SK-N-SH (cell line): ENCODE measurements at regions not wholly inside any gene's neighbourhood (a gene's known extent, or its start where the extent isn't known, plus 50 kb on each side); places are given as distances from the start of the nearest gene placed in this dataset.

ENCODE experiments used
- CTCF ChIA-PET: fragments of 300-600, 350-600 bp; formaldehyde crosslinking; extraction: SDS; loops from one replicate; lab custom pipeline; 2021; lab: Yijun Ruan, JAX
- POLR2A ChIA-PET: fragments of 350-600 bp; sonication (Branson Sonifier 250); formaldehyde crosslinking; extraction: SDS; loops from one replicate; lab custom pipeline; 2020; ENCODE audit warnings: antibody characterized with exemption, inconsistent platforms; lab: Yijun Ruan, JAX
- DNase-seq: peaks from one replicate; pipeline ENCODE4 v3.0.0; 2012
- H2AFZ ChIP-seq: fragments of 200-600 bp; sonication (generic); 2 replicates; pipeline ENCODE4 v1.8.1; 2016; ENCODE audit warnings: antibody characterized with exemption, mild to moderate bottlenecking, low read depth
- H3F3A ChIP-seq: fragments of 200-600 bp; sonication (generic); replicated peaks from 2 replicates; pipeline ENCODE3; 2016; ENCODE audit warnings: antibody characterized with exemption, mild to moderate bottlenecking; ENCODE audit not compliant: insufficient read depth
- H3K27ac ChIP-seq, 2 experiments: fragments of 200-500 bp in 1 of 2; fragments of 200-600 bp in 1 of 2; sonication (Bioruptor generic) in 1 of 2; sonication (generic), shearing (Covaris generic) in 1 of 2; 2 replicates each; pipeline versions ENCODE4 v1.5.1 to v1.6.1; 2014 to 2016; ENCODE audit warnings: low read depth in 2 of 2, inconsistent platforms in 1 of 2, low read length in 1 of 2, mild to moderate bottlenecking in 1 of 2, mixed read lengths in 1 of 2
- H3K27me3 ChIP-seq: fragments of 200-600 bp; sonication (generic), shearing (Covaris generic); 2 replicates; pipeline ENCODE4 v1.6.1; 2016; ENCODE audit warnings: mixed run types; ENCODE audit not compliant: insufficient read depth
- H3K36me3 ChIP-seq, 2 experiments: fragments of 200-500 bp in 1 of 2; fragments of 200-600 bp in 1 of 2; sonication (Bioruptor generic) in 1 of 2; sonication (generic) in 1 of 2; replicated peaks in 1 of 2; 2 replicates each; pipeline versions ENCODE3 to v1.5.1; 2014 to 2016; ENCODE audit warnings: low read length in 1 of 2, mild to moderate bottlenecking in 1 of 2; ENCODE audit not compliant: insufficient read depth in 2 of 2, control insufficient read depth in 1 of 2
- H3K4me1 ChIP-seq, 2 experiments: fragments of 200-500 bp in 1 of 2; fragments of 200-600 bp in 1 of 2; sonication (Bioruptor generic) in 1 of 2; sonication (generic), shearing (Covaris generic) in 1 of 2; 2 replicates each; pipeline versions ENCODE4 v1.5.1 to v1.6.1; 2014 to 2016; ENCODE audit warnings: low read depth in 1 of 2, low read length in 1 of 2, mixed run types in 1 of 2; ENCODE audit not compliant: insufficient read depth in 2 of 2, control insufficient read depth in 1 of 2
- H3K4me2 ChIP-seq: fragments of 200-600 bp; sonication (generic), shearing (Covaris generic); 2 replicates; pipeline ENCODE4 v1.6.1; 2017; ENCODE audit warnings: mixed run types
- H3K4me3 ChIP-seq, 2 experiments: fragments of 200-500 bp in 1 of 2; fragments of 200-600 bp in 1 of 2; sonication (Bioruptor generic) in 1 of 2; sonication (generic), shearing (Covaris generic) in 1 of 2; 2 replicates each; pipeline versions ENCODE4 v1.5.1 to v1.8.1; 2014 to 2016; ENCODE audit warnings: low read depth in 2 of 2, inconsistent platforms in 1 of 2, low read length in 1 of 2, mild to moderate bottlenecking in 1 of 2, mixed read lengths in 1 of 2, moderate library complexity in 1 of 2
- H3K79me2 ChIP-seq: fragments of 200-600 bp; sonication (generic); 2 replicates; pipeline ENCODE4 v1.8.1; 2017; ENCODE audit warnings: mild to moderate bottlenecking; ENCODE audit not compliant: insufficient read depth
- H3K9ac ChIP-seq: fragments of 200-600 bp; sonication (generic); 2 replicates; pipeline ENCODE4 v1.6.1; 2017; ENCODE audit warnings: mixed run types
- H3K9me2 ChIP-seq: fragments of 200-600 bp; sonication (generic); 2 replicates; pipeline ENCODE4 v1.6.1; 2017; ENCODE audit warnings: mixed run types
- H3K9me3 ChIP-seq: fragments of 200-600 bp; sonication (generic); 2 replicates; pipeline ENCODE4 v1.6.1; 2017; ENCODE audit warnings: mixed run types, mild to moderate bottlenecking, moderate library complexity
- H4K20me1 ChIP-seq: fragments of 200-600 bp; sonication (generic); 2 replicates; pipeline ENCODE4 v1.6.1; 2017; ENCODE audit warnings: mild to moderate bottlenecking, mixed run types; ENCODE audit not compliant: insufficient read depth
- ELF1 ChIP-seq: IDR thresholded peaks from 2 replicates; pipeline ENCODE4 v1.4.0; 2012
- EZH2phosphoT487 ChIP-seq: fragments of 200-600 bp; sonication (generic); IDR thresholded peaks from 2 replicates; pipeline ENCODE4 v1.6.1; 2017; ENCODE audit warnings: low read depth, mixed run types, mild to moderate bottlenecking, antibody characterized with exemption, moderate library complexity, borderline replicate concordance
- FOXM1 ChIP-seq: IDR thresholded peaks from 2 replicates; pipeline ENCODE4 v1.4.0; 2012; ENCODE audit warnings: low read depth, mild to moderate bottlenecking
- IRF3 ChIP-seq: fragments of 150-350 bp; IDR thresholded peaks from 2 replicates; pipeline ENCODE4 v1.6.1; 2016; ENCODE audit warnings: mild to moderate bottlenecking, low read depth, low read length
- MAX ChIP-seq: IDR thresholded peaks from 2 replicates; pipeline ENCODE4 v1.4.0; 2012; ENCODE audit warnings: low read depth
- MXI1 ChIP-seq: IDR thresholded peaks from 2 replicates; pipeline ENCODE4 v1.6.1; 2012; ENCODE audit warnings: mild to moderate bottlenecking, low read depth, low read length, improper control_type of control experiment
- PBX3 ChIP-seq: IDR thresholded peaks from 2 replicates; pipeline ENCODE4; 2012
- RCOR1 ChIP-seq: fragments of 150-350 bp; IDR thresholded peaks from 2 replicates; pipeline ENCODE4 v1.6.1; 2017; ENCODE audit warnings: antibody characterized with exemption, low read length
- WGBS: methylation state at CpG from one replicate; pipeline ENCODE4 v1.1.6; 2017; ENCODE audit warnings: low lambda C conversion rate; 5-methylcytosine and 5-hydroxymethylcytosine counted together

- no peak for TF ChIP-seq PBX3
- no peak for TF ChIP-seq MXI1
- TF ChIP-seq, all 33 proteins: peak for 0
These were observed 657.2 kb downstream of the DHX35 start (continued) for GRCh38 chr20:39619271-39619785.

GRCh38 chr20:39611901-39612300, 649.8 kb downstream of the DHX35 start:
- ChIA-PET POLR2A (no interaction called here), CTCF (interaction anchor here (1.0 to 1.1 kb wide), 2 partner anchors 9 to 19 kb away, joined by 3 read pairs; no protein-coding TSS in a partner anchor)
- no peak overlapping the region for H3K27ac ChIP-seq
- no peak overlapping the region for H3K4me3 ChIP-seq
- H4K20me1 ChIP-seq, result no peaks in the 10 kb centered on the region
- H3K9ac ChIP-seq, result no peak overlapping the region
- WGBS, result 17% methylated on average over 3 of the region's 3 CpGs
- DNase-seq, result no peak
- no peaks in the 10 kb centered on the region for H3K4me1 ChIP-seq
- H3K9me3 ChIP-seq, result no peaks in the 10 kb centered on the region
- H3K9me2 ChIP-seq, result no peaks in the 10 kb centered on the region
- H3K4me2 ChIP-seq, result no peak overlapping the region
- H2AFZ ChIP-seq, result no peak overlapping the region
- no peaks in the 10 kb centered on the region for H3F3A ChIP-seq
- H3K36me3 ChIP-seq, result no peaks in the 10 kb centered on the region
- H3K79me2 ChIP-seq, result no peaks in the 10 kb centered on the region
- H3K27me3 ChIP-seq, result no peaks in the 10 kb centered on the region
- TF ChIP-seq FOXM1 (no peak), ELF1 (no peak), RCOR1 (no peak), MXI1 (no peak), MAX (no peak), IRF3 (no peak)
- TF ChIP-seq, all 33 proteins: peak for 0

GRCh38 chr20:39607141-39607540, 645.0 kb downstream of the DHX35 start:
- no peak overlapping the region for H3K27ac ChIP-seq
- no peak overlapping the region for H3K4me3 ChIP-seq
- ChIA-PET POLR2A (no interaction called here), CTCF (no interaction called here)
- no peak for DNase-seq
- no peaks in the 10 kb centered on the region for H3K27me3 ChIP-seq
- H2AFZ ChIP-seq, result no peak overlapping the region
- TF ChIP-seq MAX (no peak), MXI1 (no peak), EZH2phosphoT487 (no peak), IRF3 (no peak)
- H3K9ac ChIP-seq, result no peak overlapping the region
- H3F3A ChIP-seq, result no peaks in the 10 kb centered on the region
- H3K79me2 ChIP-seq, result no peaks in the 10 kb centered on the region
- H3K9me2 ChIP-seq, result no peaks in the 10 kb centered on the region
- H3K9me3 ChIP-seq, result no peaks in the 10 kb centered on the region
- no peaks in the 10 kb centered on the region for H4K20me1 ChIP-seq
- WGBS, result 0% methylated on average over 1 of the region's 1 CpG
- H3K36me3 ChIP-seq, result no peaks in the 10 kb centered on the region
- no peak overlapping the region for H3K4me2 ChIP-seq
- H3K4me1 ChIP-seq, result no peaks in the 10 kb centered on the region
